HG03378 (cell line): ENCODE measurements at regions not wholly inside any gene's neighbourhood (a gene's known extent, or its start where the extent isn't known, plus 50 kb on each side); places are given as distances from the start of the nearest gene placed in this dataset.
A peak's percentile ranks its signal among the peaks of the same experiment; 100 is the strongest.

Experiments
- ATAC-seq: cut with Tn5 transposase; IDR thresholded peaks from one replicate; pipeline ENCODE4 v1.9.1; 2021; ENCODE audit warnings: mild to moderate bottlenecking, moderate library complexity; ENCODE audit not compliant: unreplicated experiment

GRCh38 chr7:20021831-20022230 is 195.4 kb downstream of the MACC1 start:
- peak; percentile 95 for ATAC-seq

GRCh38 chr7:20021066-20021465 is 196.1 kb downstream of the MACC1 start:
- no peak for ATAC-seq

GRCh38 chr7:20019757-20020432 is 197.3 kb downstream of the MACC1 start:
- peak; percentile 72 for ATAC-seq

GRCh38 chr7:20016669-20017068 is 200.5 kb downstream of the MACC1 start:
- ATAC-seq = no peak

GRCh38 chr7:20013536-20013935 is 203.6 kb downstream of the MACC1 start:
- ATAC-seq = no peak

- ATAC-seq = no peak
Observed at GRCh38 chr7:20012100-20012499, 205.1 kb downstream of the MACC1 start.

- no peak for ATAC-seq
Observed at GRCh38 chr7:20010877-20011276, 206.3 kb downstream of the MACC1 start.

- no peak for ATAC-seq
Observed at GRCh38 chr7:20007510-20007909, 209.7 kb downstream of the MACC1 start.

GRCh38 chr7:20005081-20005480 is 212.1 kb downstream of the MACC1 start:
- ATAC-seq = no peak

GRCh38 chr7:19999681-20000080 is 217.5 kb downstream of the MACC1 start:
- no peak for ATAC-seq

- ATAC-seq = no peak
Observed at GRCh38 chr7:19991936-19992335, 218.5 kb upstream of the TMEM196 start.

- no peak for ATAC-seq
Observed at GRCh38 chr7:19989906-19990305, 216.5 kb upstream of the TMEM196 start.

- no peak for ATAC-seq
Observed at GRCh38 chr7:19988860-19989259, 215.4 kb upstream of the TMEM196 start.

GRCh38 chr7:19984231-19984632 is 210.8 kb upstream of the TMEM196 start:
- no peak for ATAC-seq

GRCh38 chr7:19982841-19983835 is 209.7 kb upstream of the TMEM196 start:
- peak; percentile 60 for ATAC-seq

- no peak for ATAC-seq
Observed at GRCh38 chr7:19973581-19973980, 200.2 kb upstream of the TMEM196 start.

- no peak for ATAC-seq
Observed at GRCh38 chr7:19972876-19973275, 199.5 kb upstream of the TMEM196 start.

- no peak for ATAC-seq
Observed at GRCh38 chr7:19971956-19972355, 198.5 kb upstream of the TMEM196 start.

GRCh38 chr7:19970514-19970913 is 197.1 kb upstream of the TMEM196 start:
- ATAC-seq = no peak

GRCh38 chr7:19969859-19970493 is 196.6 kb upstream of the TMEM196 start:
- no peak for ATAC-seq

- no peak for ATAC-seq
Observed at GRCh38 chr7:19964246-19964645, 190.8 kb upstream of the TMEM196 start.

- no peak for ATAC-seq
Observed at GRCh38 chr7:19963695-19964094, 190.3 kb upstream of the TMEM196 start.
